AG04449 (cell line): ENCODE measurements at regions not wholly inside any gene's neighbourhood (a gene's known extent, or its start where the extent isn't known, plus 50 kb on each side); places are given as distances from the start of the nearest gene placed in this dataset.

Experiments used
- CTCF ChIA-PET: fragments of 350-600 bp; formaldehyde crosslinking; extraction: SDS; loops from one replicate; lab custom pipeline; 2021; ENCODE audit warnings: antibody characterized with exemption; lab: Yijun Ruan, JAX
- POLR2A ChIA-PET: fragments of 400-600, 350-600 bp; formaldehyde crosslinking; extraction: SDS; loops from one replicate; lab custom pipeline; 2020; ENCODE audit warnings: antibody characterized with exemption, inconsistent platforms; lab: Yijun Ruan, JAX
- DNase-seq: peaks from one replicate; pipeline ENCODE4 v3.0.0-alpha.2; 2010; ENCODE audit warnings: low read depth, low spot score
- H3K4me3 ChIP-seq: 2 replicates; pipeline ENCODE4 v1.5.1; 2011; ENCODE audit warnings: low read depth, mild to moderate bottlenecking, control low read depth, low read length
- CTCF ChIP-seq: IDR thresholded peaks from one replicate; pipeline ENCODE4 v1.5.1; 2011; ENCODE audit warnings: mild to moderate bottlenecking, moderate library complexity, low read length, control low read depth, inconsistent platforms; ENCODE audit not compliant: insufficient read depth; ENCODE audit errors: missing control alignments

- no peak for DNase-seq
- TF ChIP-seq CTCF: no peak
- H3K4me3 ChIP-seq: no peak overlapping the region
- ChIA-PET POLR2A (no interaction called here), CTCF (no interaction called here)
Observed at GRCh38 chr3:102676424-102676823, 241.6 kb downstream of the ZPLD1 start.

GRCh38 chr3:102682741-102683140 lies 247.9 kb downstream of the ZPLD1 start:
- CTCF ChIA-PET: interaction anchor here (1.3 kb wide), 1 partner anchor 9 kb away, joined by 3 read pairs; no protein-coding TSS in a partner anchor
- TF ChIP-seq CTCF: no peak
- POLR2A ChIA-PET: no interaction called here
- no peak overlapping the region for H3K4me3 ChIP-seq
- DNase-seq: no peak

DNA sequence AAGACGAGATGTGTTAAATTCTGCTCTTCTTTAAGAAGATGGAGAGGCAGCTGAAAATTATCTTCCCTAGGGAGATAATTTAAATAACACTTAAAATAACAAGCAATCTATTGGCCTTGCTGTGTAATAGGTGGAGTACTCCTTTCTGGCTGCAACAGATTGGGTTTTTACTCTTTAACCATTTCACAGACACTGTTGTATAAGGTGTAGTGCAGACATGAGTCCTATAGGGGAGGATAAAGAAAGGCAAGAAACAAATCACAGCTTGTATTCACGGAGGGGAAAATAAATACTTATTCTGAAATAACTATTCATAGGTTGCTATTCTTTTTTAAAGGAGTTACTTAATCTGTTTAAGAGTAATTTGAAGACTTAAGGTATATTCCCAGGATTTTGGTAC lies 252.0 kb downstream of the ZPLD1 start:
- H3K4me3 ChIP-seq: no peak overlapping the region
- CTCF ChIA-PET: no interaction called here
- POLR2A ChIA-PET: no interaction called here
- no peak for TF ChIP-seq CTCF
- no peak for DNase-seq

GRCh38 chr3:102687851-102688555 lies 253.2 kb downstream of the ZPLD1 start:
- TF ChIP-seq CTCF: no peak
- ChIA-PET CTCF (interaction anchor here (0.7 to 1.4 kb wide), 2 partner anchors 13 to 15 kb away, joined by 3 read pairs; no protein-coding TSS in a partner anchor), POLR2A (no interaction called here)
- no peak for DNase-seq
- no peak overlapping the region for H3K4me3 ChIP-seq

- POLR2A ChIA-PET: no interaction called here
- DNase-seq: no peak
- H3K4me3 ChIP-seq: no peak overlapping the region
- CTCF ChIA-PET: interaction anchor here (0.7 to 2.0 kb wide), 3 partner anchors 14 to 15 kb away, joined by 3 to 8 read pairs (median 3); no protein-coding TSS in a partner anchor
- no peak for TF ChIP-seq CTCF
Observed at GRCh38 chr3:102688556-102688930, 253.7 kb downstream of the ZPLD1 start.

DNA sequence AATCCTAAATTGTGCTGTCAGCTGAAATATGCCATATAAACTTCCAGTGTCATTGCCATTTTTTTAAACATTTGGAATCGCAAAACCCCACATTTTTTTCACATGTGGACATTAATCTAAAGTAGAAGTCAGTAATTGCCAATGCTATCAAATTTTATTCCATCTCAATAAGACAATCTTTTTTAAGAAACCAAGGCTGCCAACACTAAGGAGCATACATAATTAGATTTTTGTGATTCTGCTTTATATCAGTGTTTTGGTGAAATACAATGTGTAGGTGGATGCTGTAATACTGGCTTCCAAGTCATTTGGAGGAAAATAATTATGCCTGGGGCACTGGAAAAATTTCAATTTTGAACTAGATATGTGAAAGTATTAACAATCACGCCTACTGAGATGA lies 256.7 kb downstream of the ZPLD1 start:
- H3K4me3 ChIP-seq: no peak overlapping the region
- no peak for TF ChIP-seq CTCF
- DNase-seq: no peak
- ChIA-PET CTCF (interaction anchor here (1.5 to 1.9 kb wide), 2 partner anchors 17 to 18 kb away, joined by 4 read pairs; no protein-coding TSS in a partner anchor), POLR2A (no interaction called here)
